GM12878 (cell line): ENCODE measurements at regions not wholly inside any gene's neighbourhood (a gene's known extent, or its start where the extent isn't known, plus 50 kb on each side); places are given as distances from the start of the nearest gene placed in this dataset.

Experiments used
- ATAC-seq: fragments of 200-7000 bp; cut with Tn5 transposase; 3 replicates; pipeline ENCODE4 v1.9.1; 2020; ENCODE audit warnings: mild to moderate bottlenecking, moderate library complexity
- BruUV-seq: library from RNA; stranded (reverse); fragments of 400-500 nt; replicated peaks from 2 replicates; lab custom pipeline; 2021; lab: Mats Ljungman, UMichigan
- CTCF ChIA-PET: fragments of 300-600 bp; sonication (Branson Sonifier 250); formaldehyde crosslinking; extraction: SDS; loops from one replicate; lab custom pipeline; 2021; ENCODE audit warnings: inconsistent platforms; lab: Yijun Ruan, JAX
- POLR2A ChIA-PET: fragments of 350-600 bp; formaldehyde crosslinking; extraction: SDS; loops from one replicate; lab custom pipeline; 2021; ENCODE audit warnings: inconsistent platforms; lab: Charles Lee
- RAD21 ChIA-PET: fragments of 300-600 bp; sonication (Branson Sonifier 250); formaldehyde crosslinking; loops from one replicate; lab custom pipeline; 2023; ENCODE audit warnings: antibody characterized with exemption; ENCODE audit not compliant: unreplicated experiment; lab: Charles Lee
- SMC1A ChIA-PET: fragments of 300-600 bp; sonication (Branson Sonifier 250); formaldehyde crosslinking; loops from one replicate; lab custom pipeline; 2023; ENCODE audit not compliant: unreplicated experiment, uncharacterized antibody; lab: Charles Lee
- DNase-seq: peaks from one replicate; pipeline ENCODE4 v3.0.0-alpha.2; 2011; ENCODE audit warnings: low read depth, low spot score
- FAIRE-seq: peaks from 3 replicates; lab custom pipeline; 2011; peaks lifted over from hg19 to GRCh38; lab: Jason Lieb, UNC
- H2AFZ ChIP-seq: 2 replicates; pipeline ENCODE4 v1.6.0; 2011; ENCODE audit warnings: low read depth, low read length, control low read depth; ENCODE audit not compliant: control insufficient read depth
- H3K27ac ChIP-seq: 2 replicates; pipeline ENCODE4 v1.5.1; 2011; ENCODE audit warnings: control low read depth; ENCODE audit not compliant: control insufficient read depth, insufficient read depth
- H3K27me3 ChIP-seq, 2 experiments: replicated peaks in 1 of 2; 2 replicates each; pipeline versions ENCODE4 v1.6.0 to v1.6.1; 2011; ENCODE audit warnings: low read length in 1 of 2; ENCODE audit not compliant: control insufficient read depth in 2 of 2, insufficient read depth in 2 of 2
- H3K36me3 ChIP-seq, 2 experiments: 2 replicates each; pipeline ENCODE4 v1.5.1; 2011; ENCODE audit warnings: low read length in 1 of 2; ENCODE audit not compliant: control insufficient read depth in 2 of 2, insufficient read depth in 2 of 2
- H3K4me1 ChIP-seq: 2 replicates; pipeline ENCODE4 v1.6.1; 2011; ENCODE audit warnings: mild to moderate bottlenecking, low read length, moderate library complexity, mixed read lengths; ENCODE audit not compliant: control insufficient read depth, insufficient read depth
- H3K4me2 ChIP-seq: 2 replicates; pipeline ENCODE4 v1.6.0; 2011; ENCODE audit warnings: control low read depth; ENCODE audit not compliant: control insufficient read depth, insufficient read depth
- H3K4me3 ChIP-seq: fragments of 200-600 bp; sonication (generic); 2 replicates; pipeline ENCODE4 v1.5.1; 2016
- H3K79me2 ChIP-seq: 2 replicates; pipeline ENCODE4 v1.6.0; 2011; ENCODE audit warnings: low read length; ENCODE audit not compliant: control insufficient read depth, insufficient read depth
- H3K9ac ChIP-seq: 2 replicates; pipeline ENCODE4 v1.8.0; 2011; ENCODE audit warnings: low read length, control low read depth, mixed read lengths; ENCODE audit not compliant: control insufficient read depth, insufficient read depth
- H3K9me3 ChIP-seq: replicated peaks from 3 replicates; pipeline ENCODE4 v1.5.1; 2011; ENCODE audit warnings: mild to moderate bottlenecking, low read length; ENCODE audit not compliant: control insufficient read depth, insufficient read depth
- H4K20me1 ChIP-seq: 2 replicates; pipeline ENCODE4 v1.6.0; 2011; ENCODE audit not compliant: control insufficient read depth, insufficient read depth
- BHLHE40 ChIP-seq, 2 experiments: fragments of 450-650 bp in 1 of 2; IDR thresholded peaks; 2 replicates each; pipeline ENCODE4 v1.6.1; 2011 to 2017; ENCODE audit warnings: low read depth in 2 of 2, borderline replicate concordance in 1 of 2, improper control_type of control experiment in 1 of 2, low read length in 1 of 2, mild to moderate bottlenecking in 1 of 2
- EED ChIP-seq: sonication (generic); IDR thresholded peaks from 2 replicates; pipeline ENCODE4 v1.6.1; 2016; ENCODE audit warnings: antibody characterized with exemption, low read depth
- FOS ChIP-seq: IDR thresholded peaks from 3 replicates; pipeline ENCODE4 v1.6.1; 2011; ENCODE audit warnings: borderline replicate concordance; ENCODE audit not compliant: insufficient read length; ENCODE audit errors: extremely low read depth
- NRF1 ChIP-seq: conservative IDR thresholded peaks from 2 replicates; pipeline ENCODE4 v1.6.1; 2011; ENCODE audit warnings: mild to moderate bottlenecking, low read depth, low read length, improper control_type of control experiment
- POU2F2 ChIP-seq: IDR thresholded peaks from 3 replicates; pipeline ENCODE4 v1.6.1; 2011; ENCODE audit warnings: low read depth, mild to moderate bottlenecking, low read length, borderline replicate concordance
- RAD51 ChIP-seq: fragments of 450-650 bp; IDR thresholded peaks from 2 replicates; pipeline ENCODE4 v1.6.1; 2016; ENCODE audit warnings: moderate library complexity, mild to moderate bottlenecking, inconsistent platforms
- SMAD1 ChIP-seq: fragments of 450-650 bp; IDR thresholded peaks from 2 replicates; pipeline ENCODE4 v1.6.1; 2018; ENCODE audit warnings: mild to moderate bottlenecking, low read depth; ENCODE audit not compliant: partially characterized antibody
- SRF ChIP-seq, 2 experiments: IDR thresholded peaks; 2 replicates each; pipeline ENCODE4 v1.6.1; 2011; ENCODE audit warnings: low read depth in 2 of 2, low read length in 2 of 2, mild to moderate bottlenecking in 1 of 2, moderate library complexity in 1 of 2
- TCF7 ChIP-seq: IDR thresholded peaks from 2 replicates; pipeline ENCODE4 v1.6.1; 2014; ENCODE audit warnings: antibody characterized with exemption, borderline replicate concordance
- ZNF217 ChIP-seq: fragments of 450-650 bp; IDR thresholded peaks from 2 replicates; pipeline ENCODE4 v1.6.1; 2017; ENCODE audit warnings: antibody characterized with exemption, mild to moderate bottlenecking
- ZNF384 ChIP-seq: IDR thresholded peaks from 2 replicates; pipeline ENCODE4 v1.6.1; 2012; ENCODE audit warnings: low read depth, mild to moderate bottlenecking, low read length, improper control_type of control experiment, borderline replicate concordance
- WGBS: methylation state at CpG from one replicate; pipeline ENCODE4 v1.1.6; 2016; ENCODE audit warnings: low lambda C conversion rate; ENCODE audit not compliant: insufficient replicate concordance, insufficient coverage; ENCODE audit errors: missing lambda C conversion rate; 5-methylcytosine and 5-hydroxymethylcytosine counted together
- in situ Hi-C: fragments of 300-500 bp; cut with MboI; formaldehyde crosslinking; loops from 9 replicates; pipeline ENCODE4 v1.14.3; 2018; ENCODE audit warnings: mixed read lengths
- intact Hi-C: fragments of 100-400 bp; cut with micrococcal nuclease; formaldehyde crosslinking; loops from one replicate; pipeline ENCODE4 v1.14.2; 2022; ENCODE audit not compliant: unreplicated experiment
- TF ChIP-seq, protein P1 (sequence below): fragments of 450-650 bp; IDR thresholded peaks from 2 replicates; pipeline ENCODE4 v1.6.1; 2017; ENCODE audit warnings: antibody characterized with exemption, mild to moderate bottlenecking, moderate library complexity
- TF ChIP-seq, protein P2 (sequence below): fragments of 450-650 bp; IDR thresholded peaks from 2 replicates; pipeline ENCODE4 v1.6.1; 2016; ENCODE audit warnings: mild to moderate bottlenecking
- TF ChIP-seq, protein P3 (sequence below): fragments of 450-650 bp; IDR thresholded peaks from 2 replicates; pipeline ENCODE4 v1.6.1; 2018; ENCODE audit warnings: borderline replicate concordance, mild to moderate bottlenecking; ENCODE audit not compliant: partially characterized antibody

DNA sequence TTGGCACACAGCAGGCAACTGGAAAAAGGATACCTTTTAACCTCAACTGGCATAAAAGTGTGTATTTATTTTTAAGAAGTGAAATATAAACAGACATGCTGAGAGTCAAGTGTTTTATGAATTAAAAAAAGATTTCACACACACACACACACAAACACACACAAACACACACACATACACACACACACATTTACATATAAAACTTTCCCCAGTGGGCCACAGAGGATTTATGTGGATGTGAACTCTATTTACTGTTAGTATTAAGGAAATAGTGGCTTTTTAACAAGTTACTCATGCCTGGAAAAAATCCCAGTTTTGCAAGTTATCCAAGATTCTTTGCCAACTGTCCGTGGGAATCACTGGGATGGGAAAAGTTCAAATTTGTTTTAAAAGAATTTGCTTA, 725.9 kb upstream of the NR2F2 start:
- DNase-seq (no peak), FAIRE-seq (no peak), ATAC-seq (no peak)
- POLR2A ChIA-PET: no interaction called here
- Histone ChIP-seq H3K27me3 (no peaks in the 10 kb centered on the region), H3K9me3 (no peaks in the 10 kb centered on the region; the same call in 2 of the 3 replicates), H3K9ac (no peak overlapping the region), H3K36me3 (no peaks in the 10 kb centered on the region), H3K79me2 (no peaks in the 10 kb centered on the region), H3K4me3 (no peak overlapping the region), H4K20me1 (no peaks in the 10 kb centered on the region), H3K27ac (no peak overlapping the region), H3K4me2 (no peak overlapping the region), H3K4me1 (no peaks in the 10 kb centered on the region), H2AFZ (no peak overlapping the region)
- RAD21 ChIA-PET: no interaction called here
- TF ChIP-seq, protein P1, sequence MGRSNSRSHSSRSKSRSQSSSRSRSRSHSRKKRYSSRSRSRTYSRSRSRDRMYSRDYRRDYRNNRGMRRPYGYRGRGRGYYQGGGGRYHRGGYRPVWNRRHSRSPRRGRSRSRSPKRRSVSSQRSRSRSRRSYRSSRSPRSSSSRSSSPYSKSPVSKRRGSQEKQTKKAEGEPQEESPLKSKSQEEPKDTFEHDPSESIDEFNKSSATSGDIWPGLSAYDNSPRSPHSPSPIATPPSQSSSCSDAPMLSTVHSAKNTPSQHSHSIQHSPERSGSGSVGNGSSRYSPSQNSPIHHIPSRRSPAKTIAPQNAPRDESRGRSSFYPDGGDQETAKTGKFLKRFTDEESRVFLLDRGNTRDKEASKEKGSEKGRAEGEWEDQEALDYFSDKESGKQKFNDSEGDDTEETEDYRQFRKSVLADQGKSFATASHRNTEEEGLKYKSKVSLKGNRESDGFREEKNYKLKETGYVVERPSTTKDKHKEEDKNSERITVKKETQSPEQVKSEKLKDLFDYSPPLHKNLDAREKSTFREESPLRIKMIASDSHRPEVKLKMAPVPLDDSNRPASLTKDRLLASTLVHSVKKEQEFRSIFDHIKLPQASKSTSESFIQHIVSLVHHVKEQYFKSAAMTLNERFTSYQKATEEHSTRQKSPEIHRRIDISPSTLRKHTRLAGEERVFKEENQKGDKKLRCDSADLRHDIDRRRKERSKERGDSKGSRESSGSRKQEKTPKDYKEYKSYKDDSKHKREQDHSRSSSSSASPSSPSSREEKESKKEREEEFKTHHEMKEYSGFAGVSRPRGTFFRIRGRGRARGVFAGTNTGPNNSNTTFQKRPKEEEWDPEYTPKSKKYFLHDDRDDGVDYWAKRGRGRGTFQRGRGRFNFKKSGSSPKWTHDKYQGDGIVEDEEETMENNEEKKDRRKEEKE: no peak
- no peak for TF ChIP-seq EED
- no peak for TF ChIP-seq TCF7
- TF ChIP-seq NRF1: no peak
- no peak for TF ChIP-seq BHLHE40 (IDR thresholded peaks at IDR 0.05; ENCODE audit: borderline replicate concordance in 1 of 2, low read depth in 2 of 2, low read length in 1 of 2)
- no peak for TF ChIP-seq SRF (IDR thresholded peaks at IDR 0.05; ENCODE audit: low read depth in 2 of 2, low read length in 2 of 2)
- no peak for TF ChIP-seq ZNF217
- no peak for TF ChIP-seq ZNF384
- TF ChIP-seq FOS: no peak
- TF ChIP-seq RAD51: no peak
- no peak for TF ChIP-seq POU2F2
- no peak for TF ChIP-seq SMAD1
- TF ChIP-seq, protein P2, sequence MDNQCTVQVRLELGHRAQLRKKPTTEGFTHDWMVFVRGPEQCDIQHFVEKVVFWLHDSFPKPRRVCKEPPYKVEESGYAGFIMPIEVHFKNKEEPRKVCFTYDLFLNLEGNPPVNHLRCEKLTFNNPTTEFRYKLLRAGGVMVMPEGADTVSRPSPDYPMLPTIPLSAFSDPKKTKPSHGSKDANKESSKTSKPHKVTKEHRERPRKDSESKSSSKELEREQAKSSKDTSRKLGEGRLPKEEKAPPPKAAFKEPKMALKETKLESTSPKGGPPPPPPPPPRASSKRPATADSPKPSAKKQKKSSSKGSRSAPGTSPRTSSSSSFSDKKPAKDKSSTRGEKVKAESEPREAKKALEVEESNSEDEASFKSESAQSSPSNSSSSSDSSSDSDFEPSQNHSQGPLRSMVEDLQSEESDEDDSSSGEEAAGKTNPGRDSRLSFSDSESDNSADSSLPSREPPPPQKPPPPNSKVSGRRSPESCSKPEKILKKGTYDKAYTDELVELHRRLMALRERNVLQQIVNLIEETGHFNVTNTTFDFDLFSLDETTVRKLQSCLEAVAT: no peak
- TF ChIP-seq, protein P3, sequence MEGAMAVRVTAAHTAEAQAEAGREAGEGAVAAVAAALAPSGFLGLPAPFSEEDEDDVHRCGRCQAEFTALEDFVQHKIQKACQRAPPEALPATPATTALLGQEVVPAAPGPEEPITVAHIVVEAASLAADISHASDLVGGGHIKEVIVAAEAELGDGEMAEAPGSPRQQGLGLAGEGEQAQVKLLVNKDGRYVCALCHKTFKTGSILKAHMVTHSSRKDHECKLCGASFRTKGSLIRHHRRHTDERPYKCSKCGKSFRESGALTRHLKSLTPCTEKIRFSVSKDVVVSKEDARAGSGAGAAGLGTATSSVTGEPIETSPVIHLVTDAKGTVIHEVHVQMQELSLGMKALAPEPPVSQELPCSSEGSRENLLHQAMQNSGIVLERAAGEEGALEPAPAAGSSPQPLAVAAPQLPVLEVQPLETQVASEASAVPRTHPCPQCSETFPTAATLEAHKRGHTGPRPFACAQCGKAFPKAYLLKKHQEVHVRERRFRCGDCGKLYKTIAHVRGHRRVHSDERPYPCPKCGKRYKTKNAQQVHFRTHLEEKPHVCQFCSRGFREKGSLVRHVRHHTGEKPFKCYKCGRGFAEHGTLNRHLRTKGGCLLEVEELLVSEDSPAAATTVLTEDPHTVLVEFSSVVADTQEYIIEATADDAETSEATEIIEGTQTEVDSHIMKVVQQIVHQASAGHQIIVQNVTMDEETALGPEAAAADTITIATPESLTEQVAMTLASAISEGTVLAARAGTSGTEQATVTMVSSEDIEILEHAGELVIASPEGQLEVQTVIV: no peak
- WGBS: 0% methylated on average over 1 of the region's 1 CpG
- intact Hi-C loops (no loop called here), in situ Hi-C loops (no loop called here)
- CTCF ChIA-PET: no interaction called here
- SMC1A ChIA-PET: interaction anchor here (1.6 kb wide), 1 partner anchor 23 kb away, joined by 4 read pairs; no protein-coding TSS in a partner anchor
- no TSS peak for BruUV-seq
